Fibroblast of the aortic adventitia (primary cell): ENCODE measurements at regions not wholly inside any gene's neighbourhood (a gene's known extent, or its start where the extent isn't known, plus 50 kb on each side); places are given as distances from the start of the nearest gene placed in this dataset.

Experiments
- DNase-seq: peaks from one replicate; pipeline ENCODE4 v3.0.0-alpha.2; 2010; ENCODE audit warnings: low read depth
- H3K4me3 ChIP-seq: 2 replicates; pipeline ENCODE4 v1.5.1; 2011; ENCODE audit warnings: low read depth, mild to moderate bottlenecking, control low read depth, low read length, moderate library complexity
- CTCF ChIP-seq: IDR thresholded peaks from 2 replicates; pipeline ENCODE4 v1.5.1; 2011; ENCODE audit warnings: mild to moderate bottlenecking, low read length, control low read depth, inconsistent platforms; ENCODE audit not compliant: insufficient read depth

GRCh38 chr10:112094984-112095383, 88.6 kb downstream of the GPAM start:
- TF ChIP-seq CTCF = no peak
- DNase-seq = no peak
- no peak overlapping the region for H3K4me3 ChIP-seq

GRCh38 chr10:112095731-112096130, 87.8 kb downstream of the GPAM start:
- no peak for DNase-seq
- no peak for TF ChIP-seq CTCF
- H3K4me3 ChIP-seq = no peak overlapping the region

GRCh38 chr10:112098682-112099081, 84.9 kb downstream of the GPAM start:
- no peak for DNase-seq
- H3K4me3 ChIP-seq = no peak overlapping the region
- no peak for TF ChIP-seq CTCF
